ENCODE measurements at regions not wholly inside any gene's neighbourhood (a gene's known extent, or its start where the extent isn't known, plus 50 kb on each side); places are given as distances from the start of the nearest gene placed in this dataset.

DNA sequence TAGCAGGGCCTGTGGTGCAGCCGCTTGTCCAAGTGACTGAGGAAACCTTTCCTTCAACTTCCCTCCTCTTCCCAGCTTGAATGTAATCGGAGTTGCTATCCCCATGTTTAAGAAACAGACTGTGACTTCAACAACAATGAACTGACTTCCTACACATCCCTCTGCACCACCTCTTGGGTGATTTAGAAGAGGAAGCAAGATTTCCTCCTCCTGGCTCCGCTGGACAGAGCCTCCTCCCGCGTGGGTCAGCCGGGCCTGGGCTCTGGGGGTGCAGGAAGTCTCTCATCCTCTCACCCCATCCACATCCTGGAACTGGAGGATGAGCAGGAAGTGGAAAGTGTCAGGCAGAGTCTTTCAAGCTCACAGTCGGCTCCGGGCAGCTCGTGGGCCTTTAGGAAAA lies 84.3 kb downstream of the GATA6 start:
- DNase-seq (ENCODE audit: low read depth) = no peak

DNA sequence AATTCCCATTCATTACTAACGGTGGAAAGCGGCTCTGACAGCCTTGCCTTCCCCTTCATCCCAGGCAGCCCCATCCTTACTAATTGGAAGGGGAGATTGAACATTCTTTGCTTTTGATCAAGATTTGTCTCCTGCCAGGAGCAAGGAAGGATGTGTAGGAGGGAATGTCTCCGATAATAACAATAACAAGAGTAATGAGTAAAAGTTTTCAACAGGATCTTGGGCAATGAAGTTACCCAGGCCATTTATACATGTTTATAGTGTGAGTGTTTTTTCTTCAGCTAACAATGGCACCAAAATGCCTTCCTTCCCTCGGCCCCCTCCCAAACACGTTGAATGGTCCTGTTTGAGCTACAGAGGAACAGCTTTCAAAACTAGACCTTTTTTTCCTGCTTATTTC lies 83.8 kb downstream of the GATA6 start:
- DNase-seq (ENCODE audit: low read depth) = peak; percentile 67
